Suppressor macrophage treated with lipopolysaccharide for 1 hour (primary cell): ENCODE measurements at regions not wholly inside any gene's neighbourhood (a gene's known extent, or its start where the extent isn't known, plus 50 kb on each side); places are given as distances from the start of the nearest gene placed in this dataset.

Experiments used
- DNase-seq, 3 donors: peaks; one replicate each; pipeline ENCODE4 v3.0.0-alpha.2; 2020 to 2022

DNA sequence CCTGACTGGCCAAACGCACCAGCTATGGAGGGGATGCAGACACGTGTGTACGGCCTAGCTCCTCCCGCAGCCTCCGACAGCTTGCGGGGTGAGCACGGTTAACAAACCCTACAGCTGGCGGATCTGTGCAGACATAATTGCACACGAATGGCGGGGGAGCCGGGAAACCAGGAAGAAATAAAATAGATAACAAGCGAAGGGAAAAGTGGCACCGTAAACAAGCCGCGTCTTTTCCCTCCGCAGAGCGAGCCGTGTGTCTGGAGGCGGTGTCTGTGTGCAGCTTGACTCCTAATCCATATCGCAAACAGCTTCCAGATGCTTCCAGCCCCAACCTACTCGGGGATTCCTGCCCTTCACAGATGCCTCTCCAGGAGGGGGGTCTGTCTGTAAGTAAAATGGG is 853.1 kb upstream of the SALL3 start:
- DNase-seq, result no peak

DNA sequence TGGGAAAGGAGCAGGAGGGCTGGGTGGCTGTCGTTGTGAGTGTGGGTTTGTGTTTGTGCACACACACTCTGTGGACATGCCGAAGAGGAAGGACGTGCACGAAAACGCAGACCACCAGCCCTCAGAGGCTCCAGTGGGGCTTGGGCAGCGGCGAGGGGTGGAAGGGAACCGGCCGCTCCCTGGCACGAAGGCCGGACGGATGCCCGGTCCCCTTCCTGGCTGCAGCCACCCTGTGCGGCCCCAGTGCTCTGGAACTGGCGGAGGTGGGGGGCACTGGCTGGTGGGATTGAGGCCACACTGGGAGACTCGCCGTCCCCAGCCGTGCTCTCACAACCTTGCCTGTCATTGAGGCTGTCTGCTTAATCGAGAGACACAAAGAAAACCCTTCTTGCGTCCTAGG is 852.6 kb upstream of the SALL3 start:
- DNase-seq, result no peak

DNA sequence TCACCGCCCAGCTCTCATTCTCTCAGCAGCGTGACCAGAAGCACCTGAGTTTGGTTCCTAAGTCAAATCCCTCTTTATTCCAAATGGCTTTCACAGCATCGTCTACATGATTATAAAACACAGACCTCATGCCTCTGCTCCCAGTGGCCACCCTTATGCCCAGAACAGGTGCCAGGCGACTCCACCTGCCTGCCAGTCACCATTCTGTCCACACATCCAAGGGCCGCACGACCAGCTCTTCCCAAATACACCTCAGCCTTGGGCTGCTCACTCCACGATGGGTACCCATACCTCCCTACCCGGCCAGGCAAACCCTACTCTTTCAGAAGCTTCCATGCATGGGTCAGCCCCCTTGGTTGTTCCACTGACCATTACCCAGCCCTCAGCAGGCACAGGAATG is 851.6 kb upstream of the SALL3 start:
- DNase-seq, result no peak

DNA sequence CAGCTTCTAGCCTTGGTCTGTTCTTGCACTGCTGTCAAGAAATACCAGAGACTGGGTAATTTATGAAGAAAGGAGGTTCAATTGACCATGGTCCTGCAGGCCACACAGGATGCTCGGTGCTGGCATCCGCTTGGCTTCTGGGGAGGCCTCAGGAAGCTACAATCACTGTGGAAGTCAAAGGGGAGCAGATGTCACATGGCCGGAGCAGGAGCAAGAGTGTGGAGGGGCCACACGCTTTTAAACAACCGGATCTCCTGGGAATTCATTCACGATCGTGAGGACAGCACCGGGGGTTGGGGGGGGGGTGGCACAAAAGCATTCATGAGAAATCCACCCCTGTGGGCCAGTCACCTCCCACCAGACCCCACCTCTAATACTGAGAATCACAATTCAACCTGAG is 850.4 kb upstream of the SALL3 start:
- no peak for DNase-seq

DNA sequence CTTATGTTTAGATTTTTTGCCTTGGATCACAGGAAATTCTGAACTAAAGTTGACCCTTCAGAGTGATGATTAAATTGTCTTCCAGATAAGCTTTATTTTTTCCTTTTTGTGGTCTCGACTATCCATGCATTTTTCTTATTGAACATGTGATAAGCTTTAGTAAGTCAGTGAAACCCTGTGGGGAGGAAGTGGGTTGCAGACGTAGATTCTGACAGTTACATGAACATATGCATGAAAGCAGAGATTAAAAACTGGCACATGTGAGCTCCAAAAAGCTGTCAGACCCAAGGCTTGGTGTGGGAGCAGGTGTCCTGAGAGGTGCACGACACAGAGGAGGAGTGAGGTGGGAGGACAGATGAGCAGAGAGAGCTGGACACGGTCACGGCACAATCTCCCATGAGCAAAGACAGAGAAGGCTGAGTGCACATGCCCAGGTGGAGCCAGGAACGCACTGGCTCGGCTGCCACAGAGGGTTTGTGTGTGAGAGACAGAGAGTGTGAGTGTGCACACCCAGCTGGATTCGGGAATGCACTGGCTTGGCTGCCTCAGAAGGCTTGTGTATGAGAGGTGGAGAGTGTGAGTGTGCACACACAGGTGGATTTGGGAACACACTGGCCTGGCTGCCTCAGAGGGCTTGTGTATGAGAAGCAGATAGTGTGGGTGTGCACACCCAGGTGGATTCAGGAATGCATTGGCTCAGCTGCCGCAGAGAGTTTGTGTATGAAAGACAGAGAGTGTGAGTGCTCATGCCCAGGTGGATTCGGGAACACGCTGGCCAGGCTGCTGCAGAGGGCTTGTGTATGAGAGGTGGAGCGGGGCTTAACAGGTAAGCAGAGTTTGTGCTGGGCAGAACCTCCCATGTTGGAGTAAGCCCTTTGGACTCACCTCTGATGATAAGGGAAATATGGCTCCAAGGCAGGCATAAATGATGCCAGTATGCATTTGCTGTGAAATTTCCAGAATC is 849.1 kb upstream of the SALL3 start:
- DNase-seq, result no peak

DNA sequence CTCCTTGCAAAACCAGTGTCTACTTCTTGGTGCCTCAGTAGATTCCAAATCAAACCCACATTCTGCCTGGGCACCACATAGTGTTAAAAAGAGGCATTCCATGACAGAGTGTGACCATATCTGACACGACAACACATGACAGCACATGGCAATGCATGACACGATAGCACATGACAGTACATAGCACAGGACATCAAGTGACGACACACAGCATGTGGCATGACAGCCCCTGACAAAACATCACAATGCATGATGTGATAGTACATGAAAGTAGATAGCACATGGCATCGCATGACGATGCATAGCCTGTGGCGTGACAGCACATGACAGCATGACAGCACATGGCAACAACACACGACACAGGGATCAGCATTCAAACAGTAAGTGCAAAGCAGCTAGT is 845.9 kb upstream of the SALL3 start:
- no peak for DNase-seq

DNA sequence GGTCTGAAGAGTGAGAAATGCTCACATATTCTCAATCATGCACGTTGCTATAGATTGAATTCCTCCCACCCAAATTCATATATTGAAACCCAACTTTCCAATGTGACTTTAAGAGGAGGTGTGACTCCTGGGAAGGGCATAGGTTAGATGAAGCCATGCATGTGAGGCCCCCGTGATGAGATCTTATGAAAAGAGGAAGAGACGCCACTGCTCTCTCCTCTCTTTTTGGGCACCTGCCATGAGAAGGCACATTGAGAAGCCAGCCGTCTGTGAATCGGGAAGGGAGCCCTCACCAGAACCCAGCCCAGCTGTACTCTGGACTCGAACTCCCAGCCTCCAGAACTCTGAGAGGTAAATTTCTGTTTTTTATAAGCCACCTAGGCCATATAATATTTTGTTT is 842.6 kb upstream of the SALL3 start:
- no peak for DNase-seq

DNA sequence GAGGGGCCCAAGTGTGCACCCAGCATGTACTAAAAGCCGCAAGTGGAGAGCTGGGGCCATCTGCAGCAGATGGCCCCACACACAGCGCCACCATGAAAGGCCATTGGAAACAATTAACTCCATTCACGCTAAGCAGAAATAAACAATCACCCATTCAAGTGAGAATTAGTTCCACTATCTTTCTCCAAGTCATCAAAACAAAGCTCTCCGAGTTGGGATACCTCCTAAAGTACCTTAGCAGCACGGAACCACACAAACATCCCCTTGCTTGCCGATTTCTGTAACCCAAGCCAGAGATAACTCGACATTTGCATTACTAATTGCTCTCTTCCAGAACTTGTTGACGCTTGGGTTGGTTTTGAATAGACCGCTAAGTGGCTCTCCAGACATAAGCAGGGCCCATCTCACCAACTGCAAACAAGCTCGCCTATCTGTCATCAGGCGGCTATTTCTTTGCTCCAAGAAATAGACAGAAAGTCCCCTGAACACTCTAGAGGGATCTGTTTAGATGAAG is 840.6 kb upstream of the SALL3 start:
- no peak for DNase-seq

DNA sequence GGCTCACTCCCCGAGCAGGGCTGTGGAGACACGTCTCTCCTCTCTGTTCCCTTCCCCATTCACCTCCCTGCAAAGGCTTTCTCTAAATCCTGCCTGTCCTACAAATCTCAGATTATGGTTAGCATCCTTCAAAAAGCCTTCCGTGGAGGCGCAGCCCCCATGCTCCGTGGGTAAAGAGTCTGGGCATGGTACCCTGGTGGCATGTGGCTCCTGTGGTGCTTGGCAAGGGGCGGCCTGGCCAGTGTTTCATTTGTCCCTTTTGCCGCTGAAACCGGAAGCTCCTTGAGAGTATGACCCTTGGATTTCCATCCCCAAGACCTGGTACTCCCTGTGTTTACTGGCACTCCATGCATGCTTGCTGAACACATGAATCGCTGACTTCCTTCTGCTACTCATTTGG is 839.3 kb upstream of the SALL3 start:
- DNase-seq, result no peak

DNA sequence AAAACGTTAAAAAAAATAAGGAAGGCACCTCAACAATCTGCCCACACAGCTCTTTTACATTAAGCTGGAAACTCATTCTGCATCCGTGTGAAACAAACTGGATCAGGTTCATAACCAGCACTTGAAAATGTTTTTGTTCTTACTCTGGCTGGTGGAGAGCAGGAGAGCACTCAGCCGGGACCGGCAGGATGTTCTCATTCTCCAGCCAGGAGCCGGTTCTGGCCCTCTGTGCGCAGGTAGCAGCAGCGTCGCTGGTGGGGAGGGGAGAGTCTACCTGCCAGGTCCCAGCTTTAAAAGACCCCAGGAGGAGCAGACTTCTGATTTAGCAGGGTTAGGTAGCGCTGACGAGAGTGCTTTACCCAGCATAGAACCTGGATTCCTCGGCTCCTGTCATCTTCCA is 834.9 kb upstream of the SALL3 start:
- DNase-seq, result no peak

DNA sequence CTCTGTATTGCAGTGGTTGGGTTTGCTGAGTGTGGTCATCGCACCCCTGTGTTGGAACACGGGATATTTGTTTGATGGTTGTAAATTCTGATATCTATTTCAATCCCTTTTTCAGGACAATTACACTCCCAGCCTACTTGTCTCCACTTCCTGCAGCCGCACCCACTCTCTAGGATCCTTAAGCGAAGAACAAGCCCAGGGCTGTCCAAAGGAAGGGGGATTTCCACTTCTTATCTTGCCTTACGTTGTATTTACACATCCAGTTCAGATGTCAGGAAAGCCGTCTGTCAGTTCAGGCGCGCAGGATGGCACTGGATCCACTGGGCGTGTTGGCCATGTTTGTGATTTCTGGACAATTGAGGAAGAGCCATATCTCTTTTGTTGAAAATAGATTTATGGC is 834.5 kb upstream of the SALL3 start:
- DNase-seq, result no peak

DNA sequence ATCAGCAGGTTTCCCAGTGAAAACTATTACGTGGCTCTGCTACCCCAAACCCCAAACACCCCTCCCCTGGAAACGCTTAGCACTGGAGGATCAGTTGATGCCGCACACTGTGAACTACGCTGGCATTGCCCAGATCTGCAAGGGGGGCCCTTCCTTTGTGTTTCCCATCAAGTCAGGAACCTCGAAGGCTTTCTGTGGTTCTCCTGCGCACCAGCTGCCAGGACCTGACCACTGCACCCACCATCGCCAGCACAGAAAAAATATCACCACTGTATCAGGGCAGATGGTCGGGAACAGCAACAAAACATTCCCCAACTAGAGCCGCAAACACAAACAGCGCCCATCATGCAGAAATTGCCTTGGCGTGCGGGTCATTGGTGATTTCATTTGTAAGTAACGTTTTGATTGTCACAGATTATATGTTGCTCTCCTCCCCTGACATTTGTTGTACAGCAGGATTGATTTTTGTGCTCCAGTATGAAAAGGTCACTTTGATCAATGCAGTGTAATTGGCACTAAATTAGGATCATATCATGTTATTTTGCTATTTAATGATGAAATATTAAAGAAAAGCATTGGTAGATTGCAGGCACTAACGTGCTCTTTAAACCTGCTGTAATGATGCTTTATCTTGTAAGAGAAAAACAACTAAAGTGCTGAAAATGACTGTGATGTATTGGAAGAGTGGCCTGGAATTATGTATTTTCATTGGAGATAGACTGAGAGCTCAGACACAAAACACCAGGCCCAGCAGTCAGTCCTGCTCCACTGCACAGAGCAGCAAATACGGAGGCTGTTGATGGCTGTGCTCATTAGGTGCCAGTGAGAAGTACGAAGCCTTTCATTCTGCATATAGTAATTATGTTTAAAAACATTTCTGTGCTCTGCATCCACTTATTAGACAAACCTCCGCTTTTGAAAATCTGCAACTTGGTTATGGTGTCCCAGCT is 833.2 kb upstream of the SALL3 start:
- no peak for DNase-seq

DNA sequence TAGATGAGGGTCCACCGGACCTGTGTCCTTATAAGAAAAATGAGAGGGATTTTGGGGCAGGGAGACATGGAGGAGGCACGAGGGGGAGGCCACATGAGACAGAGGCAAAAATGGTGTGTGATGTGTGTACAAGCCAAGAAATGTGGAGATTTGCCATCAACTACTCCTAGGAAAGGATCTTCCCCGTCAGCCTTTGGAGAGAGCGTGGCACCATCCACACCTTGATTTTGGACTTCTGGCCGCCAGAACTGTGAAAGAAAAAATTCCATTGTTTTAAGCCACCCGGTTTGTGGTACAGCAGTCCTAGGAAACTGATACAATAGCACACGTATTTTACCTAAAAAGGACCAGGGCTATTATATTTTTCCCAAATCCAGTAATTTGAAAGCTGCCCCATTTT is 829.0 kb upstream of the SALL3 start:
- no peak for DNase-seq

DNA sequence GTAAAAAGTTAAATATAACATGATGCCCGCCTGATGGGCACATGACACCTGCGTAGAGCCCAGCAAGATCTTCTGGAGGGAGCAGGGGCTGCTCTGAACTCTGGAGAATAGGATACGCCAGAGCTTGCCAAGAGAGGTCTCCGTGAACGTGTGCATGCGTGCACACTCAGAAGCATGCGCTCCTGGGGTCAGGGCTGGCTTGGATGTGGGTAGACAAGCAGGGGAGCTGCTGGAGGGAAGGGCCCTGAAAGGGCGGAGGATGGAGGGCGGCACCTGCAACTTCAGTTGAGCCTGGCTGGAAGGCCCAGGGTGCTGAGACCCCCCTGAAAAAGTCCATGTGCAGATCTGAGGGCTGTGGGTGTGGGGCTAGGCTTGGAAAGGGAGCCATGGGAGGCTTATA is 828.4 kb upstream of the SALL3 start:
- no peak for DNase-seq

DNA sequence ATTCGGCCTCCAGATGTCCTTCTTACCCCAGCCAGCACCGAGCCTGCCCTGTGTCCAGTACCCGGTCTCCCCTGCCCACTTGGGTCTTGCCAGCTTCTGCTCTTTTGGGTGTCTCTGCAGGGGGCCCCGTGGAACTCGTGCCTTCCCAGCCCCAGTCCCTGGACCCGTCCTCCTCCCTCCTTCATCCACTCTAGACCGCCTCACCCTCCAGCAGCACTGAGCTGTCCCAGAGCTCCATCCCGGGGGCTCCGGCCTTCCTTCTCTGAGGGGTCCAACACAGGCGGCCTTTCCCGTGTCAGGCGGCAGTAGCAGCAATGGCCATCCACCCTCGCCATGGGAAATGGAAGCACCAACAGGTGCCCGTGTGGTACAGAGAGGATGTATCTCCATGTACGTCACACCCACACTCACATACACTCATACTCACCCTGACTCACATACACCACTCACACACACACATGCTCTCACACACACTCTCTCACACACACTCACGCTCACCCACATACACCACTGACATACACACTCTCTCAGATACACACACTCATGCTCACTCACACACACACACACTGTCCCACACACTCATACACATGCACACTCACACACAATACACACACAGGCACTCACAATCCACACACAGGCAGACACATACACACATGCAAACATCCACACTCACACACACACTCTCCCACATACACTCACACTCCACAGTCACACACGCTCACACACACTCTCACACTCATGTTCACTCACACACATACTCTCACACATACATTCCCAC is 827.5 kb upstream of the SALL3 start:
- DNase-seq, result no peak

DNA sequence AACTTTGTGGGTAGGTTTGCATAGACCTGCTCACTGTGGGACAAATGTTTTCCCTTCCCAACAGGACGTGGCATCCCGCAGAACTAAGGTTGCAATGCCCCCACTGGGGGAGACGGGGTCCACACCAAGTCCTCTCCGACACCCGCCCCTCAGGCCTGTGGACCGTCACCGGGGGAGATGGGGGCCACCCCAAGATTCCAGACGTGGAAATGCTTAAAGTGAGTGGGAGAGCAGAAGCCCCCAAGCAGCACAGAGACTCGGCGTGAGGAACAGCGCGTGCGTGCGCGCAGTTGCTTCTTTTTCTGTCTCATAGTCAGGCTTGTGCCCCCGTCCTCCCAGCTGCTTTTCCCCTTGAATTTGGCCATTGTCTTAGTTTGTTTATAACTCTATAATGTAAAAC is 826.3 kb upstream of the SALL3 start:
- no peak for DNase-seq

DNA sequence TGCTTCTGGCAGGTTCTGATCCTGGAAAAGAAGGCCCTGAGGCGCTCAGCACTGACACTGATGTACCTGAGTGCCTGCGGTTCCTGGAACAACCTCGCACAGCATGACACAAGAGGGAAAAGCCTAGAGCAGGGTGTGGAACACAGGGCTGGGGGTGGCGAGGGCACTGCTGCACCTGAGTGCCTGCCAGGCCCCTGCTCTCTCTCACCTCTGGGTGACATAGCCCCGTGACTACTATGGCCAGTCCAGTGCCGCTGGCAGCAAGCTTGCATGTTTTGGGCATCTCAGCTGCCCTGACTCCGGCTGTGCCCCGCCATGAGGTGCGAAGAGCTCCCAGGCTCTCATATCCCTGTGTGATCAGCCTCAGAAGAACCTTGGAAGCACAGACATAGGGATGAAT is 825.2 kb upstream of the SALL3 start:
- DNase-seq, result no peak

DNA sequence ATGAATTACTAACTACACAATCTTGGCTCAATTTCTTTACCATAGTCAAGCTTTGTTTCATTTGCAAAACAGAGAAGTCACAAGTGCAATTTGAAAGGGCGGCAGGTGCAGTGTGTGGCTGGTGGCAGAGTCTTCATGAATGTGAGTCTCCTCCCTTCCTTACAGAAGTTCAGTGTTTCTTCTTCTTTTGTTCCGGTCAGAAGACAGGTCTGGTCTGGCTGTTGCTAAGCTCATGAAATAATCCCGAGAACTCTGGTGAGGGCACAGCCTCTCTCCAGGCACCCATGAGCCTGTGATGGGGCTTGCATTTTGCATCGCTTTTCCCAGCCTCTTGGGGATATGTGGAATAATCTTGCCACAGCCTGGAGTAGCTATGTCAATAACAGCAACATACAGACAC is 824.8 kb upstream of the SALL3 start:
- no peak for DNase-seq

DNA sequence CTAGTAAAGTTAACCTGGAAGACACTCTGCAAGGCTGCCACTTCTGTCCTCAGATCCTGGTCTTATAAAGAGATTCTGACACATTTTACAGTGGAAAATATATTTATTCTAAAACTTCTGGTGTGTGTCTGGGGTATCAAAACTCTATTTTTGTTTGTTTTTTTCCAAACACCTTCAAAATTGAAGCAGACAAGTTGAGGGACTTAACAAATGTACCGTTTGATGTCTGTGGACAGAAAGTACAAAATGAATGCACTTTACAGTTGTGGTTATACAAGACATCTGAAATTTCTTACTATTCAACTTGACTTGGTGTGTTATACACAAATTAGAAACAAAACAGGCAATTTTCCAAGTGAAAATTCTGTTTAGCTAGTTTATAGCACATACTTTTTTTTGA is 823.2 kb upstream of the SALL3 start:
- no peak for DNase-seq

DNA sequence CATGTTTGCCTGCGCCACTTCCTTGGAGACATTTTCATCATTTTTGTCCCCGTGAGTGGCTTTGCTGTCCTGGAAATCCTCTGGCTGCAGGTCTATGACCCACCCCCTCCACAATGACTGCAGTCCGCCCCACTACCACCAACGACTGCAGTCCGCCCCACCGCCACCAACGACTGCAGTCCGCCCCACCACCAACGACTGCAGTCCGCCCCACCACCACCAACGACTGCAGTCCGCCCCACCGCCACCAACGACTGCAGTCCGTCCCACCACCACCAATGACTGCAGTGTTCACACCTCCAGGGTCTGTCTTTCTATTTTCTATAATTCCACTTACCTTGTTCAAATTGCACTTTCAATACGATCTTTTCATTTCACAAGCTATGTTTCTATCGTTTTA is 820.7 kb upstream of the SALL3 start:
- no peak for DNase-seq

DNA sequence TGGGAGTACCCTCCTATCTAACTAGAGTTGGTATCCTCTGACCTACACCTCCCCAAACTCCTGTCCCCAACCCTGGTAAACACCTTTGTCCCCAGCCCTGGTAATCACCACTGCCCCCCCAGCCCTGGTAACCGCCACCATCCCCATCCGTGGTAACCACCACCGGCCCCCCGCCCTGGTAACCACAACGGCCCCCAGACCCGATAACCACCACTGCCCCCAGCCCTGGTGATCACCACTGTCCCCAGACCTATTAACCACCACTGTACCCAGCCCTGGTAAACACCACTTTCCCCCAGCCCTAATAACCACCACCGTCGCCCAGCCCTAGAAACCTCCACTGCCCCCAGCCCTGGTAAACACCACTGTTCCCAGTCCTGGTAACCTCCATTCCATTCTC is 820.2 kb upstream of the SALL3 start:
- no peak for DNase-seq

DNA sequence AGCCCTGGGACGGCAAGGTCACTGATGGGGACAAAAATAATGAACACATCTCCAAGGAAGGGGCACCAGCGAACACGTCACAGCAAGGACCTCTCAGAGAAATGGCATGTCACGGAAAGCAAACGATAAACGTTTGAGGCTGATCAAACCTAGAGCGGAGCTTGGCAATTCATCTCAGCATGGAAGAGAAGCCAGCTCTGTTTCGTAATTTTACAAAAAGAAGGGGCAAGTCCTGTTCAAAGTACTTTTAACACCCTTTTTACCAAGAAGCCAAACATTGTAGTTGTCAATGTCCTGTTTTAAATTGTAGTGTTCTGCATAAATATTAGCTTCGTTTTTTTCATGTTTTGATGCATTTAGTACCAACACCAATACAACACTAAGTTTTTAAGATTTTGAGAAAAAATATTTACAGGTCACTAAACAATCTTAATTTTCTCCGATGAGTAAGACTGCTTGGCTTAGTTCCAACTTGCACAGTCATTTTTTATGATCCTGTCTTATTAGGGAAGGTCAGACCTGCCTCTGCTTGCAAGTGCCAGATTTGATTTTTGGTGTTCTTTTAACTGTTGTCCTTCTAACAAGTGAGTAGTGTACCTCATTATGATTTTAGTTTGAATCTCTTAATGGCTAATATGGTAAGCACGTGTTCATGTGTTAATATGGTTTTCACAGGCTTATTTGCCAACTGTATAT is 818.5 kb upstream of the SALL3 start:
- DNase-seq, result no peak
